ENCODE measurements at regions not wholly inside any gene's neighbourhood (a gene's known extent, or its start where the extent isn't known, plus 50 kb on each side); places are given as distances from the start of the nearest gene placed in this dataset.
"Not testable (repeated sequence)": the region's sequence is repeated elsewhere in the genome, so short reads cannot be mapped to it uniquely, and the experiment has no call there.

DNA sequence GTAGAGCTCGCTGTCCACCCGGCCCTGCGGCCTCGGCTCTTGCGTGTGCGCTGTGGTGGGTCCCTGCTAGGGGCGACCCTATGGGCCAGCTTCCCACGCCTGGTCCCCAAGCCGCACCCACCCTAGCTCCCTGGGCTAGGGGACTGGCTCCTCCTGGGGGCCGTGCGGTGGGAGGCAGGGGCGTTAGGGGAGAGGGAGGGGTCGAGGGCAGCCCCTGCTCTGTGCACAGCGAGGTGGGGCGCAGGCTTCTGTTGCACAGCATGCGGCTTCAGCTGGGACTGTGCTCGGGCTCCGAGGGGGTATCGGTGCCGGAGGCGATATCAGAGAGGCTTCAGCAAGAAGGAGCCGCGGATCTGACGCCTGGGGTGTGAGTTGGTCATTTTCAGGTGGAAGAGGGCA, 86.1 kb downstream of the ALG10 start:
- no peak for DNase-seq (ENCODE audit: extremely low spot score in 2 of 2)
- intact Hi-C loops (cut with DNase I) = no loop called here
- Histone ChIP-seq H3K36me3 (no peaks in the 10 kb centered on the region), H3K4me1 (no peaks in the 10 kb centered on the region), H3K27me3 (peaks cover 8% of the 10 kb centered on the region), H3K4me3 (no peak overlapping the region), H3K27ac (no peak overlapping the region), H3K9me3 (no peaks in the 10 kb centered on the region)
- TF ChIP-seq, protein P1, sequence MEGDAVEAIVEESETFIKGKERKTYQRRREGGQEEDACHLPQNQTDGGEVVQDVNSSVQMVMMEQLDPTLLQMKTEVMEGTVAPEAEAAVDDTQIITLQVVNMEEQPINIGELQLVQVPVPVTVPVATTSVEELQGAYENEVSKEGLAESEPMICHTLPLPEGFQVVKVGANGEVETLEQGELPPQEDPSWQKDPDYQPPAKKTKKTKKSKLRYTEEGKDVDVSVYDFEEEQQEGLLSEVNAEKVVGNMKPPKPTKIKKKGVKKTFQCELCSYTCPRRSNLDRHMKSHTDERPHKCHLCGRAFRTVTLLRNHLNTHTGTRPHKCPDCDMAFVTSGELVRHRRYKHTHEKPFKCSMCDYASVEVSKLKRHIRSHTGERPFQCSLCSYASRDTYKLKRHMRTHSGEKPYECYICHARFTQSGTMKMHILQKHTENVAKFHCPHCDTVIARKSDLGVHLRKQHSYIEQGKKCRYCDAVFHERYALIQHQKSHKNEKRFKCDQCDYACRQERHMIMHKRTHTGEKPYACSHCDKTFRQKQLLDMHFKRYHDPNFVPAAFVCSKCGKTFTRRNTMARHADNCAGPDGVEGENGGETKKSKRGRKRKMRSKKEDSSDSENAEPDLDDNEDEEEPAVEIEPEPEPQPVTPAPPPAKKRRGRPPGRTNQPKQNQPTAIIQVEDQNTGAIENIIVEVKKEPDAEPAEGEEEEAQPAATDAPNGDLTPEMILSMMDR (IDR thresholded peaks at IDR 0.05) = no peak
- TF ChIP-seq POLR2AphosphoS5 (IDR thresholded peaks at IDR 0.05; ENCODE audit: insufficient read depth in 1 of 2, low read depth in 1 of 2) (no peak), POLR2A (IDR thresholded peaks at IDR 0.05) (no peak)

DNA sequence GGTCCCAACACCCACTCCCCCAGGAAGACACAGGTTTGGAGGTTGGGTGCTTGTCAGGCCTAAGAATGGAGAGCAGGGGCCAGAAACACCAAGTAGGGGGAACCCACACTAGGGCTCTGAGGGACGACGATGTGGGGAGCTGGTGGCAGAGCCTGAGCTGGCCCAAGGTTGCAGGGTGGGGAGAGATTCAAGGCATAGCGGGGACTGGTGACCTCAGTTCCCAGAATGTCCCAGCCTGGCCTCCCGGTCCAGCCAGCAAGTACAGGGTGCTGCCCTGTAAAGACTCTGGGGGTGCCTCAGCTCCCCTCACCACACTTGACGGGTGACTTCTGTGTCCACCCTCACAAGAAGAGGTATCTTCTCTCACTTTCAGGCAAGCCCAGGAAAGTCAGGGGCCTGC, 86.7 kb downstream of the ALG10 start:
- Histone ChIP-seq H3K27ac (no peak overlapping the region), H3K4me1 (no peaks in the 10 kb centered on the region), H3K36me3 (no peaks in the 10 kb centered on the region), H3K4me3 (no peak overlapping the region), H3K9me3 (no peaks in the 10 kb centered on the region), H3K27me3 (peaks cover 8% of the 10 kb centered on the region)
- intact Hi-C loops (cut with DNase I) = no loop called here
- DNase-seq (ENCODE audit: extremely low spot score in 2 of 2) = no peak
- no peak for TF ChIP-seq POLR2A (IDR thresholded peaks at IDR 0.05)

DNA sequence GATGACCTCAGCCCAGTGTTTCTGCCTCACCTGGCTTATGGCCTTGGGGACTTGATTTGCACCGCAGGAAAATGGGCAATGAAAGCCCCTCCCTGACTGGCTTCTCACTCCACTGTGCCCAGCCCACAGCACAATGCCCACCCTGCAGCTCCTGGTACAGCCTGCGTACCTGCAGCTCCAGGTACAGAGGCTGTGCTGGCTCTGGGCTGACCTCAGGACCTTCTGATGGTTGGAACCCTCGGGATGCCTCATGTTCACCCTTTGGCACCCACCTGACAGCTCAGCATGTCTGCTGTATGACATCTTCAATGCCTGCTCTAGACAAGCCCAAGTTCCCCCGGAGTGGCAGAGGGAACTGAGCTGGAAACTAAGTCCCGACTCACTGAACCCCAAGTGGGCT, 87.1 kb downstream of the ALG10 start:
- Histone ChIP-seq H3K27ac (no peak overlapping the region), H3K4me3 (no peak overlapping the region), H3K4me1 (no peaks in the 10 kb centered on the region), H3K9me3 (no peaks in the 10 kb centered on the region), H3K36me3 (no peaks in the 10 kb centered on the region), H3K27me3 (peaks cover 8% of the 10 kb centered on the region)
- no peak for DNase-seq (ENCODE audit: extremely low spot score in 2 of 2)
- no peak for TF ChIP-seq POLR2A (IDR thresholded peaks at IDR 0.05)
- TF ChIP-seq POLR2AphosphoS5 (IDR thresholded peaks at IDR 0.05; ENCODE audit: insufficient read depth in 1 of 2, low read depth in 1 of 2) = no peak
- TF ChIP-seq, protein P1 (IDR thresholded peaks at IDR 0.05) = no peak
- intact Hi-C loops (cut with DNase I) = no loop called here

DNA sequence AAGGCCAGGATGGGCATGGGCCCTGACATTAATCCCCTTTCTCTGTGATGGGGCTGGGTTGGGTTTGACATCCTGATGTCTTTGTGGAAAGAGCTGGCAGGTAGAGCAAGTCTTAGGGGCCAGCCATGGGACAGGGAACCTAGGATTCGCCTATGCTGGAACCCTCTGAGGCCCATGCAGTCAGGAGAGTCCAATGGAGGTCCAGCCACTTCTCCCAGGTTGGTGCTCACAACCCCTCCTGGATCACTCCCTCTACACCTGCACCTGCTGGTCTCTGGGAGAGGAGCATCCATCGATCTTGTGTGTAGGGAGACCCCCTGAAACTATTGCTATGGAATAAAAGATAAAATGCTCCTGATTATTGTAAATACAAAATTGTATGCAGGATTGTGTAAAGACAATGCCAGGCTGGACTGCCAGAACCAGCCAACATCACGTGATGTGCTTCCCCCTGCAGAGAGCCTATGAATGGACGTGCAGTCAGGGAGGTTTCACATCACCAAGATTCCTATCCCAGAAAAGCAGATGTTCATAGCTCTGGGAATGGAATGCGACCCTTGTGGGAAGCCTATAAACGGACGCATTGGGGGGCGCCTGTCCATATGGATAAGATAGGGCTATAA, 87.7 kb downstream of the ALG10 start:
- intact Hi-C loops (cut with DNase I); DNase-seq (ENCODE audit: extremely low spot score in 2 of 2); H3K9me3 ChIP-seq; H3K4me1 ChIP-seq; H3K4me3 ChIP-seq; H3K36me3 ChIP-seq; H3K27ac ChIP-seq; H3K27me3 ChIP-seq: not testable (repeated sequence)

DNA sequence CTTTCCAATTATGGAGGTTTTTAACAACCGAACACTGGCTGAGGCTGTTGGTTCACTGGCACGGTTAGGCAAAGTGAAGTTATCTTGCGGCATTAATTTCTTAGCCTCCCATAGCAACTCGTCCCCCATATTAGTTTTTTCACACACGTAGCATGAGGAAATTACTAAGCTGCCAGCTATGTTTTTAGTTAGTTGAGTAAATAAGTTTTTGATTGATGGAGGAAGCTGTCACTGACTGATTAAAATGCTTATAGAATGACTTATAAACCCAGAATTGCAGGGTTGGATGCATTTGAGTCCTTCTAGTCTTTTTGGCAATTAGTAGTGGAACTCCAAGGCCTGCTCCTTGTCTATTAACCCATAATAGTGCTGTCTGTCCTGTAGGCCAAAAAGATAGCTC, 97.1 kb downstream of the ALG10 start:
- Histone ChIP-seq H3K9me3 (no peaks in the 10 kb centered on the region), H3K27me3 (no peaks in the 10 kb centered on the region), H3K4me1 (no peaks in the 10 kb centered on the region), H3K4me3 (no peak overlapping the region), H3K27ac (no peak overlapping the region), H3K36me3 (no peaks in the 10 kb centered on the region)
- intact Hi-C loops (cut with DNase I) = no loop called here
- DNase-seq (ENCODE audit: extremely low spot score in 2 of 2) = no peak
- TF ChIP-seq POLR2AphosphoS5 (IDR thresholded peaks at IDR 0.05; ENCODE audit: insufficient read depth in 1 of 2, low read depth in 1 of 2) (no peak), POLR2A (IDR thresholded peaks at IDR 0.05) (no peak)
- TF ChIP-seq, protein P1 (IDR thresholded peaks at IDR 0.05) = no peak

DNA sequence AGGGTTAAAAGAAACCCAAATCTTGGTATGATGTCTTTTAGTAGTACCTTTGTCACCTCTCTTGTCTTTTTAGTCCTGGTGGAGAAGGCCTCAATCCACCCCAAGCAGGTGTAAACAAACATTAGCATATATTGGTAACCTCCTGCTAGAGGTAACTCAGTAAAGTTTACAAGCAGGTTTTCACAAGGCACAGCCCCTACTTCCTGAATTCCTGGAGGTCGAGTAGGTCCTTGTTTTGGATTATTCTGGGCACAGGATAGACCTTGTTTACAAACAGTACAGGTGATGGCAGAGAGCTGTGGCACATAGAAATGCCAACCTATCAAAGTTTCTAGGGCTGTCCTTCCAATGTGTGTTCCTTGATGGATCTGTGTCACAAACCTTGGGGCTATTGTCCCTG, 99.1 kb downstream of the ALG10 start:
- Histone ChIP-seq H3K27me3 (no peaks in the 10 kb centered on the region), H3K9me3 (no peaks in the 10 kb centered on the region), H3K4me3 (no peak overlapping the region), H3K27ac (no peak overlapping the region), H3K4me1 (no peaks in the 10 kb centered on the region), H3K36me3 (no peaks in the 10 kb centered on the region)
- TF ChIP-seq POLR2AphosphoS5 (IDR thresholded peaks at IDR 0.05; ENCODE audit: insufficient read depth in 1 of 2, low read depth in 1 of 2) (no peak), POLR2A (IDR thresholded peaks at IDR 0.05) (no peak)
- TF ChIP-seq, protein P1 (IDR thresholded peaks at IDR 0.05) = no peak
- intact Hi-C loops (cut with DNase I) = loop anchor here (10.0 kb wide), 1 partner anchor 93 kb away; no protein-coding TSS in a partner anchor
- DNase-seq (ENCODE audit: extremely low spot score in 2 of 2) = no peak

All from vagina (tissue), 2 donors.